H1 (cell line): ENCODE measurements at regions not wholly inside any gene's neighbourhood (a gene's known extent, or its start where the extent isn't known, plus 50 kb on each side); places are given as distances from the start of the nearest gene placed in this dataset.

ENCODE experiments used
- CTCF ChIA-PET: fragments of 300-600 bp; sonication (Branson Sonifier 250); formaldehyde crosslinking; loops from one replicate; lab custom pipeline; 2021; ENCODE audit not compliant: partially characterized antibody; lab: Charles Lee
- POLR2A ChIA-PET: fragments of 300-600 bp; sonication (Branson Sonifier 250); formaldehyde crosslinking; loops from one replicate; lab custom pipeline; 2021; ENCODE audit warnings: inconsistent platforms; ENCODE audit not compliant: partially characterized antibody; lab: Charles Lee
- DNase-seq, 2 experiments: peaks; one replicate each; pipeline versions ENCODE4 v3.0.0 to v3.0.0-alpha.2; 2010 to 2022; ENCODE audit warnings: low spot score in 2 of 2, low read depth in 1 of 2, mixed read lengths in 1 of 2
- FAIRE-seq: peaks from 2 replicates; lab custom pipeline; 2011; peaks lifted over from hg19 to GRCh38; lab: Jason Lieb, UNC
- H2AFZ ChIP-seq: 2 replicates; pipeline ENCODE4 v1.8.1; 2012; ENCODE audit warnings: low read length, inconsistent platforms
- H2AK5ac ChIP-seq: 2 replicates; pipeline ENCODE4 v1.6.1; 2013; ENCODE audit warnings: low read depth, low read length
- H2BK120ac ChIP-seq: replicated peaks from 2 replicates; pipeline ENCODE3; 2013; ENCODE audit warnings: low read depth, low read length, inconsistent platforms
- H2BK12ac ChIP-seq: 2 replicates; pipeline ENCODE4 v1.6.1; 2013; ENCODE audit warnings: low read depth, low read length
- H2BK15ac ChIP-seq: 2 replicates; pipeline ENCODE4 v1.6.1; 2013; ENCODE audit warnings: low read length
- H2BK20ac ChIP-seq: 2 replicates; pipeline ENCODE4 v1.6.1; 2013; ENCODE audit warnings: low read length
- H2BK5ac ChIP-seq: 2 replicates; pipeline ENCODE4 v1.6.1; 2013; ENCODE audit warnings: low read depth, low read length
- H3K14ac ChIP-seq: 2 replicates; pipeline ENCODE4 v1.6.1; 2013; ENCODE audit warnings: inconsistent platforms; ENCODE audit not compliant: insufficient read length
- H3K18ac ChIP-seq: 2 replicates; pipeline ENCODE4 v1.6.1; 2013; ENCODE audit warnings: low read length; ENCODE audit errors: extremely low read depth
- H3K23ac ChIP-seq: 2 replicates; pipeline ENCODE4 v1.6.1; 2013; ENCODE audit warnings: inconsistent platforms; ENCODE audit not compliant: insufficient read length
- H3K23me2 ChIP-seq: 2 replicates; pipeline ENCODE4 v1.6.1; 2013; ENCODE audit warnings: low read depth, low read length
- H3K27ac ChIP-seq: 2 replicates; pipeline ENCODE4 v1.6.1; 2011; ENCODE audit warnings: low read depth, low read length, inconsistent platforms
- H3K27me3 ChIP-seq, 4 experiments: replicated peaks in 1 of 4; 1 replicate in 1 of 4; 2 replicates in 3 of 4; pipeline versions ENCODE4 v1.6.1 to v1.8.1; 2011 to 2013; ENCODE audit warnings: low read length in 3 of 4, mild to moderate bottlenecking in 3 of 4, inconsistent platforms in 2 of 4, mixed read lengths in 2 of 4, moderate library complexity in 1 of 4; ENCODE audit not compliant: control insufficient read depth in 3 of 4, insufficient read depth in 3 of 4; ENCODE audit errors: extremely low read depth in 1 of 4
- H3K36me3 ChIP-seq, 4 experiments: 2 replicates each; pipeline versions ENCODE4 v1.6.1 to v1.8.1; 2011 to 2013; ENCODE audit warnings: mild to moderate bottlenecking in 4 of 4, low read length in 3 of 4, moderate library complexity in 2 of 4, control low read depth in 1 of 4, inconsistent platforms in 1 of 4; ENCODE audit not compliant: insufficient read depth in 4 of 4, control insufficient read depth in 2 of 4
- H3K4ac ChIP-seq: replicated peaks from 2 replicates; pipeline ENCODE3; 2013; ENCODE audit warnings: low read length, low read depth, mixed read lengths, inconsistent platforms; ENCODE audit not compliant: insufficient read length
- H3K4me1 ChIP-seq, 4 experiments: replicated peaks in 1 of 4; 1 replicate in 1 of 4; 2 replicates in 3 of 4; pipeline versions ENCODE4 v1.6.1 to v1.8.1; 2011 to 2013; ENCODE audit warnings: low read length in 3 of 4, inconsistent platforms in 2 of 4, mixed read lengths in 1 of 4; ENCODE audit not compliant: insufficient read depth in 4 of 4, control insufficient read depth in 3 of 4
- H3K4me2 ChIP-seq, 2 experiments: 2 replicates each; pipeline versions ENCODE4 v1.6.1 to v1.8.1; 2011 to 2013; ENCODE audit warnings: low read depth in 2 of 2, low read length in 2 of 2, control low read depth in 1 of 2, inconsistent platforms in 1 of 2, mild to moderate bottlenecking in 1 of 2; ENCODE audit not compliant: insufficient read depth in 1 of 2
- H3K4me3 ChIP-seq, 4 experiments: fragments of 200-600, 300-600 bp in 1 of 4; sonication (generic), shearing (Covaris generic), sonication (Bioruptor Twin) in 1 of 4; 2 replicates each; pipeline versions ENCODE4 v1.5.1 to v1.8.1; 2011 to 2016; ENCODE audit warnings: low read length in 4 of 4, low read depth in 3 of 4, control low read depth in 2 of 4, inconsistent platforms in 2 of 4, mild to moderate bottlenecking in 2 of 4, mixed read lengths in 1 of 4, moderate library complexity in 1 of 4; ENCODE audit not compliant: insufficient read depth in 2 of 4; ENCODE audit errors: extremely low read depth in 1 of 4
- H3K56ac ChIP-seq: replicated peaks from 2 replicates; pipeline ENCODE3; 2013; ENCODE audit warnings: low read depth, mild to moderate bottlenecking, mixed read lengths, low read length, inconsistent platforms; ENCODE audit not compliant: insufficient read length
- H3K79me1 ChIP-seq: 2 replicates; pipeline ENCODE4 v1.6.1; 2013; ENCODE audit warnings: low read depth, low read length, control low read depth
- H3K79me2 ChIP-seq, 2 experiments: 2 replicates each; pipeline versions ENCODE4 v1.6.1 to v1.8.1; 2012 to 2013; ENCODE audit warnings: low read length in 2 of 2, mild to moderate bottlenecking in 2 of 2, inconsistent platforms in 1 of 2; ENCODE audit not compliant: insufficient read depth in 2 of 2, control insufficient read depth in 1 of 2
- H3K9ac ChIP-seq, 4 experiments: replicated peaks in 1 of 4; 1 replicate in 1 of 4; 2 replicates in 3 of 4; pipeline versions ENCODE4 v1.6.1 to v1.8.1; 2011 to 2013; ENCODE audit warnings: low read depth in 3 of 4, low read length in 3 of 4, control low read depth in 2 of 4, mild to moderate bottlenecking in 2 of 4, moderate library complexity in 2 of 4, inconsistent platforms in 1 of 4; ENCODE audit errors: extremely low read depth in 1 of 4
- H3K9me3 ChIP-seq, 2 experiments: 2 replicates each; pipeline versions ENCODE4 v1.6.1 to v1.8.1; 2012 to 2013; ENCODE audit warnings: mild to moderate bottlenecking in 2 of 2, moderate library complexity in 2 of 2, control low read depth in 1 of 2, inconsistent platforms in 1 of 2, low read depth in 1 of 2, low read length in 1 of 2, mixed read lengths in 1 of 2; ENCODE audit not compliant: insufficient read depth in 2 of 2
- H4K20me1 ChIP-seq, 2 experiments: replicated peaks in 1 of 2; 2 replicates each; pipeline versions ENCODE3 to v1.8.1; 2011 to 2013; ENCODE audit warnings: inconsistent platforms in 2 of 2, low read length in 2 of 2, mild to moderate bottlenecking in 1 of 2; ENCODE audit not compliant: insufficient read depth in 2 of 2, control insufficient read depth in 1 of 2
- H4K5ac ChIP-seq: 2 replicates; pipeline ENCODE4 v1.6.1; 2013; ENCODE audit warnings: low read length, low read depth, mixed read lengths, inconsistent platforms; ENCODE audit not compliant: insufficient read length
- H4K8ac ChIP-seq: 2 replicates; pipeline ENCODE4 v1.8.0; 2013; ENCODE audit warnings: mild to moderate bottlenecking, moderate library complexity, low read length, inconsistent platforms; ENCODE audit not compliant: insufficient read depth; ENCODE audit errors: extremely low read depth
- H4K91ac ChIP-seq: replicated peaks from 2 replicates; pipeline ENCODE3; 2013; ENCODE audit warnings: low read length, mixed read lengths, inconsistent platforms; ENCODE audit not compliant: insufficient read length
- ATF2 ChIP-seq: IDR thresholded peaks from 2 replicates; pipeline ENCODE4 v1.6.1; 2012; ENCODE audit warnings: low read length, inconsistent platforms
- BRCA1 ChIP-seq: IDR thresholded peaks from 2 replicates; pipeline ENCODE4 v1.6.1; 2012; ENCODE audit warnings: low read depth, low read length, improper control_type of control experiment
- CEBPB ChIP-seq: IDR thresholded peaks from 2 replicates; pipeline ENCODE4 v1.6.1; 2012; ENCODE audit warnings: low read depth, low read length
- CHD1 ChIP-seq: IDR thresholded peaks from 2 replicates; pipeline ENCODE4 v1.6.1; 2012; ENCODE audit warnings: low read depth, low read length, improper control_type of control experiment
- CHD2 ChIP-seq: IDR thresholded peaks from 2 replicates; pipeline ENCODE4 v1.6.1; 2012; ENCODE audit warnings: low read length, improper control_type of control experiment
- HDAC6 ChIP-seq: IDR thresholded peaks from one replicate; pipeline ENCODE4 v1.7.1; 2012; ENCODE audit warnings: low read depth, mild to moderate bottlenecking, inconsistent platforms, low read length, moderate library complexity
- MAFK ChIP-seq: IDR thresholded peaks from 2 replicates; pipeline ENCODE4 v1.6.1; 2012; ENCODE audit warnings: low read depth, mild to moderate bottlenecking, improper control_type of control experiment, low read length
- ZNF274 ChIP-seq: IDR thresholded peaks from 2 replicates; pipeline ENCODE4 v1.7.0; 2012; ENCODE audit warnings: low read length, borderline replicate concordance; ENCODE audit errors: extremely low read depth
- WGBS, 2 experiments: shearing (Covaris generic) in 1 of 2; methylation state at CpG; one replicate each; pipeline versions ENCODE4 v1.1.6 to v1.1.7; 2013 to 2015; ENCODE audit warnings: low lambda C conversion rate in 2 of 2, mixed read lengths in 2 of 2, inconsistent platforms in 1 of 2, low coverage in 1 of 2, missing lambda C conversion rate in 1 of 2; ENCODE audit not compliant: insufficient replicate concordance in 2 of 2, insufficient coverage in 1 of 2, insufficient read length in 1 of 2; ENCODE audit errors: extremely low coverage in 1 of 2, missing lambda C conversion rate in 1 of 2; 5-methylcytosine and 5-hydroxymethylcytosine counted together
- TF ChIP-seq, protein P1 (sequence below), 3 experiments: IDR thresholded peaks; 1 replicate in 2 of 3; 2 replicates in 1 of 3; pipeline versions ENCODE4 v1.5.1 to v1.6.1; 2011; ENCODE audit warnings: low read length in 3 of 3, mild to moderate bottlenecking in 3 of 3, inconsistent platforms in 2 of 3, low read depth in 1 of 3, moderate library complexity in 1 of 3; ENCODE audit not compliant: insufficient read depth in 1 of 3; ENCODE audit errors: control extremely low read depth in 1 of 3

GRCh38 chr6:168145747-168146596 is 67.0 kb upstream of the FRMD1 start:
- Histone ChIP-seq H4K91ac (no peak overlapping the region), H2BK12ac (no peak overlapping the region), H2BK120ac (no peak overlapping the region), H3K4me3 (no peak overlapping the region), H3K23me2 (no peaks in the 10 kb centered on the region), H3K9me3 (no peaks in the 10 kb centered on the region), H2AK5ac (no peak overlapping the region), H3K4me1 (no peaks in the 10 kb centered on the region), H2AFZ (no peak overlapping the region), H3K79me1 (no peaks in the 10 kb centered on the region), H3K79me2 (no peaks in the 10 kb centered on the region), H2BK20ac (no peak overlapping the region), H3K9ac (no peak overlapping the region), H4K5ac (no peak overlapping the region), H4K20me1 (no peaks in the 10 kb centered on the region), H3K36me3 (no peaks in the 10 kb centered on the region), H3K56ac (no peak overlapping the region), H3K18ac (no peak overlapping the region), H3K4ac (no peak overlapping the region), H2BK5ac (no peak overlapping the region), H3K23ac (no peak overlapping the region), H2BK15ac (no peak overlapping the region), H3K14ac (no peak overlapping the region), H3K4me2 (no peak overlapping the region), H4K8ac (no peak overlapping the region), H3K27me3 (0 out of 7 replicates have a peak, but pooled peaks cover 0 to 2% (median 0%) of the 10 kb centered on the region in 4 experiments), H3K27ac (no peak overlapping the region)
- ChIA-PET POLR2A (no interaction called here), CTCF (interaction anchor here (0.9 kb wide), 1 partner anchor 13 kb away, joined by 3 read pairs; no protein-coding TSS in a partner anchor)
- no peak for FAIRE-seq
- DNase-seq = peak in 1 of 2 experiments; percentile 26
- WGBS, 2 experiments = 90% methylated on average over 11 of the region's 12 CpGs; no CpG with 5 or more reads in 1 of the 2 experiments
- TF ChIP-seq ZNF274 (no peak), HDAC6 (no peak), CEBPB (no peak), MAFK (no peak), ATF2 (no peak), BRCA1 (no peak), CHD1 (no peak), CHD2 (no peak)
- TF ChIP-seq, protein P1, sequence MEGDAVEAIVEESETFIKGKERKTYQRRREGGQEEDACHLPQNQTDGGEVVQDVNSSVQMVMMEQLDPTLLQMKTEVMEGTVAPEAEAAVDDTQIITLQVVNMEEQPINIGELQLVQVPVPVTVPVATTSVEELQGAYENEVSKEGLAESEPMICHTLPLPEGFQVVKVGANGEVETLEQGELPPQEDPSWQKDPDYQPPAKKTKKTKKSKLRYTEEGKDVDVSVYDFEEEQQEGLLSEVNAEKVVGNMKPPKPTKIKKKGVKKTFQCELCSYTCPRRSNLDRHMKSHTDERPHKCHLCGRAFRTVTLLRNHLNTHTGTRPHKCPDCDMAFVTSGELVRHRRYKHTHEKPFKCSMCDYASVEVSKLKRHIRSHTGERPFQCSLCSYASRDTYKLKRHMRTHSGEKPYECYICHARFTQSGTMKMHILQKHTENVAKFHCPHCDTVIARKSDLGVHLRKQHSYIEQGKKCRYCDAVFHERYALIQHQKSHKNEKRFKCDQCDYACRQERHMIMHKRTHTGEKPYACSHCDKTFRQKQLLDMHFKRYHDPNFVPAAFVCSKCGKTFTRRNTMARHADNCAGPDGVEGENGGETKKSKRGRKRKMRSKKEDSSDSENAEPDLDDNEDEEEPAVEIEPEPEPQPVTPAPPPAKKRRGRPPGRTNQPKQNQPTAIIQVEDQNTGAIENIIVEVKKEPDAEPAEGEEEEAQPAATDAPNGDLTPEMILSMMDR (IDR thresholded peaks at IDR 0.05; ENCODE audit: control extremely low read depth in 1 of 3, insufficient read depth in 1 of 3, low read depth in 1 of 3, low read length in 3 of 3) = no peak
